Activated T-cell treated with anti-CD3 and anti-CD28 coated beads, Interleukin-2, amount 50 U/mL, for 1 hour (primary cell): ENCODE measurements at regions not wholly inside any gene's neighbourhood (a gene's known extent, or its start where the extent isn't known, plus 50 kb on each side); places are given as distances from the start of the nearest gene placed in this dataset.

Experiments
- DNase-seq: peaks from one replicate; pipeline ENCODE4 v3.0.0-alpha.2; 2020

- DNase-seq = no peak
Measured at GRCh38 chr6:8608737-8609136, 173.4 kb upstream of the SLC35B3 start.

- no peak for DNase-seq
Measured at GRCh38 chr6:8589941-8590729, 154.8 kb upstream of the SLC35B3 start.

- DNase-seq = no peak
Measured at GRCh38 chr6:8588176-8588575, 152.8 kb upstream of the SLC35B3 start.

GRCh38 chr6:8583291-8583690 is 147.9 kb upstream of the SLC35B3 start:
- DNase-seq = no peak

GRCh38 chr6:8579372-8579771 is 144.0 kb upstream of the SLC35B3 start:
- no peak for DNase-seq

GRCh38 chr6:8578006-8578405 is 142.7 kb upstream of the SLC35B3 start:
- DNase-seq = no peak

GRCh38 chr6:8574749-8575468 is 139.6 kb upstream of the SLC35B3 start:
- no peak for DNase-seq

- DNase-seq = no peak
Measured at GRCh38 chr6:8574311-8574710, 139.0 kb upstream of the SLC35B3 start.

GRCh38 chr6:8570256-8570920 is 135.0 kb upstream of the SLC35B3 start:
- no peak for DNase-seq

GRCh38 chr6:8562125-8562524 is 126.8 kb upstream of the SLC35B3 start:
- DNase-seq = no peak

GRCh38 chr6:8558953-8559352 is 123.6 kb upstream of the SLC35B3 start:
- no peak for DNase-seq

- no peak for DNase-seq
Measured at GRCh38 chr6:8557014-8557748, 121.8 kb upstream of the SLC35B3 start.

GRCh38 chr6:8556370-8557013 is 121.1 kb upstream of the SLC35B3 start:
- no peak for DNase-seq

GRCh38 chr6:8551993-8552392 is 116.6 kb upstream of the SLC35B3 start:
- DNase-seq = no peak

GRCh38 chr6:8551386-8551785 is 116.0 kb upstream of the SLC35B3 start:
- DNase-seq = no peak

GRCh38 chr6:8549074-8549790 is 113.9 kb upstream of the SLC35B3 start:
- no peak for DNase-seq

GRCh38 chr6:8546496-8546895 is 111.2 kb upstream of the SLC35B3 start:
- DNase-seq = no peak

- no peak for DNase-seq
Measured at GRCh38 chr6:8545336-8545735, 110.0 kb upstream of the SLC35B3 start.

GRCh38 chr6:8543714-8544113 is 108.4 kb upstream of the SLC35B3 start:
- no peak for DNase-seq

- DNase-seq = no peak
Measured at GRCh38 chr6:8539453-8539852, 104.1 kb upstream of the SLC35B3 start.

GRCh38 chr6:8536122-8536521 is 100.8 kb upstream of the SLC35B3 start:
- DNase-seq = no peak

GRCh38 chr6:8535519-8535918 is 100.2 kb upstream of the SLC35B3 start:
- no peak for DNase-seq
